GM12878 (cell line): ENCODE measurements at regions not wholly inside any gene's neighbourhood (a gene's known extent, or its start where the extent isn't known, plus 50 kb on each side); places are given as distances from the start of the nearest gene placed in this dataset.

Source experiments
- BHLHE40 ChIP-seq, 2 experiments: fragments of 450-650 bp in 1 of 2; IDR thresholded peaks; 2 replicates each; pipeline ENCODE4 v1.6.1; 2011 to 2017; ENCODE audit warnings: low read depth in 2 of 2, borderline replicate concordance in 1 of 2, improper control_type of control experiment in 1 of 2, low read length in 1 of 2, mild to moderate bottlenecking in 1 of 2
- IKZF1 ChIP-seq: fragments of 450-650 bp; conservative IDR thresholded peaks from 2 replicates; pipeline ENCODE4 v1.6.1; 2017; ENCODE audit warnings: antibody characterized with exemption, mild to moderate bottlenecking
- NFIC ChIP-seq: IDR thresholded peaks from 2 replicates; pipeline ENCODE4 v1.6.1; 2012; ENCODE audit warnings: low read depth, mild to moderate bottlenecking, inconsistent platforms, low read length, moderate library complexity
- POLR2A ChIP-seq: IDR thresholded peaks from 2 replicates; pipeline ENCODE4 v1.6.1; 2011; ENCODE audit warnings: low read depth, mild to moderate bottlenecking, low read length
- POLR2AphosphoS5 ChIP-seq: IDR thresholded peaks from 2 replicates; pipeline ENCODE4 v1.6.1; 2011; ENCODE audit warnings: mild to moderate bottlenecking, low read length, inconsistent platforms
- RFX5 ChIP-seq: IDR thresholded peaks from 2 replicates; pipeline ENCODE4 v1.6.1; 2011; ENCODE audit warnings: low read depth, low read length, improper control_type of control experiment
- SIX5 ChIP-seq: IDR thresholded peaks from 2 replicates; pipeline ENCODE4 v1.6.1; 2011; ENCODE audit warnings: mild to moderate bottlenecking, low read depth, low read length, moderate library complexity; ENCODE audit not compliant: severe bottlenecking
- SREBF2 ChIP-seq: IDR thresholded peaks from 2 replicates; pipeline ENCODE4 v1.6.1; 2012; ENCODE audit warnings: mild to moderate bottlenecking, low read length
- ZNF274 ChIP-seq: IDR thresholded peaks from one replicate; pipeline ENCODE4 v1.8.0; 2011; ENCODE audit not compliant: insufficient read length, insufficient read depth
- TF ChIP-seq, protein P1 (sequence below), 3 experiments: IDR thresholded peaks in 2 of 3; conservative IDR thresholded peaks in 1 of 3; 2 replicates each; pipeline ENCODE4 v1.5.1; 2011; ENCODE audit warnings: low read depth in 3 of 3, low read length in 3 of 3, mild to moderate bottlenecking in 3 of 3, control low read depth in 2 of 3, moderate library complexity in 2 of 3, inconsistent platforms in 1 of 3, mixed read lengths in 1 of 3; ENCODE audit not compliant: control insufficient read depth in 2 of 3, insufficient read depth in 1 of 3; ENCODE audit errors: extremely low read depth in 1 of 3

DNA sequence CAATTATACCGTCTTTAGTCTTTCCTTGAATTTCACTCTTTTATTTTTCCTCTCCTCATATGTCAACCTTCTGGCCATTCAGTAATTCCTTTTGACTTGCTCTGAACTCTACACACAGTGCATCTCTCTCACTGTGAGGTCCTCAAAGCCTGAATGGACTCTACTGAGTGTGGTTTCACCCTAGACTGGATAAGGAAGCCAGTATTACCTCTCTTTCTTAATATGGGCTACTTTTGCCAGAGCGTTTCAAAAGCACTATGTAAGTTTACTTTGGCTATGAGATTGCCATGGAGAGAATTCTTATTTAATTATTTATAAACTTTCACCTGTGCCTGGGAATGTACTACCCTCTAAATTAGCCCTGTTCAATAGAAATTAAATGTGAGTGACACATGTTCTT, 343.5 kb upstream of the DDHD1 start:
- TF ChIP-seq POLR2A (no peak), SREBF2 (no peak), BHLHE40 (IDR thresholded peaks at IDR 0.05; ENCODE audit: borderline replicate concordance in 1 of 2, low read depth in 2 of 2, low read length in 1 of 2) (no peak), POLR2AphosphoS5 (no peak), RFX5 (no peak), IKZF1 (no peak), SIX5 (no peak), ZNF274 (no peak), NFIC (no peak)
- TF ChIP-seq, protein P1, sequence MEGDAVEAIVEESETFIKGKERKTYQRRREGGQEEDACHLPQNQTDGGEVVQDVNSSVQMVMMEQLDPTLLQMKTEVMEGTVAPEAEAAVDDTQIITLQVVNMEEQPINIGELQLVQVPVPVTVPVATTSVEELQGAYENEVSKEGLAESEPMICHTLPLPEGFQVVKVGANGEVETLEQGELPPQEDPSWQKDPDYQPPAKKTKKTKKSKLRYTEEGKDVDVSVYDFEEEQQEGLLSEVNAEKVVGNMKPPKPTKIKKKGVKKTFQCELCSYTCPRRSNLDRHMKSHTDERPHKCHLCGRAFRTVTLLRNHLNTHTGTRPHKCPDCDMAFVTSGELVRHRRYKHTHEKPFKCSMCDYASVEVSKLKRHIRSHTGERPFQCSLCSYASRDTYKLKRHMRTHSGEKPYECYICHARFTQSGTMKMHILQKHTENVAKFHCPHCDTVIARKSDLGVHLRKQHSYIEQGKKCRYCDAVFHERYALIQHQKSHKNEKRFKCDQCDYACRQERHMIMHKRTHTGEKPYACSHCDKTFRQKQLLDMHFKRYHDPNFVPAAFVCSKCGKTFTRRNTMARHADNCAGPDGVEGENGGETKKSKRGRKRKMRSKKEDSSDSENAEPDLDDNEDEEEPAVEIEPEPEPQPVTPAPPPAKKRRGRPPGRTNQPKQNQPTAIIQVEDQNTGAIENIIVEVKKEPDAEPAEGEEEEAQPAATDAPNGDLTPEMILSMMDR (IDR thresholded peaks at IDR 0.05 in 2 of 3, conservative IDR thresholded peaks at IDR 0.05 in 1 of 3; ENCODE audit: control insufficient read depth in 2 of 3, extremely low read depth in 1 of 3, insufficient read depth in 1 of 3, low read depth in 3 of 3, low read length in 3 of 3): no peak
